Astrocyte of the hippocampus (primary cell): ENCODE measurements at regions not wholly inside any gene's neighbourhood (a gene's known extent, or its start where the extent isn't known, plus 50 kb on each side); places are given as distances from the start of the nearest gene placed in this dataset.
A peak's percentile ranks its signal among the peaks of the same experiment; 100 is the strongest.
"Not testable (repeated sequence)": the region's sequence is repeated elsewhere in the genome, so short reads cannot be mapped to it uniquely, and the experiment has no call there.

Experiments used
- DNase-seq: peaks from one replicate; pipeline ENCODE4 v3.0.0; 2011; ENCODE audit warnings: low read depth, low spot score

GRCh38 chr16:48057048-48057447 is 98.7 kb downstream of the ABCC12 start:
- no peak for DNase-seq

- peak; percentile 79 for DNase-seq
Measured at GRCh38 chr16:48054881-48055601, 100.8 kb downstream of the ABCC12 start.

GRCh38 chr16:48053418-48053745 is 102.4 kb downstream of the ABCC12 start:
- peak; percentile 87 for DNase-seq

GRCh38 chr16:48052731-48053417 is 102.9 kb downstream of the ABCC12 start:
- no peak for DNase-seq

DNA sequence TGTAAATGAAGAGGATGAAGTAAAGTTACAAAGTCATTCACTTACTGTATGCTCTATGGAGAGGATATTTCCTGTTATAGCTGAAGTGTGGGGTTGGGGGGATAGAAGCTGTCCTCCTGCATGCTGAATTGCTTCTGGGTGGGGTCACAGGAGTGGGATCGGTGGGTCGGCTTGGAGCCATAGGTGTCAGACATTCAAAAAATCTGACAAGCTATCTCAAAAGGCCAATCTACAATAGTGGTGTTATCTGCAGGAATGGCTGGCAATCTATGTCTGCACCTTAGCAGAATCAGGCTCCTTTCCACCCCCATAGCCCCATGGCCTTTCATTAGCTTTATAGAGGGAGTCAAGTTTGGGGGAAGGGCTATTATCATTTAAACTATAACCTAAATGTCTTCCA is 104.9 kb downstream of the ABCC12 start:
- no peak for DNase-seq

GRCh38 chr16:48049847-48050246 is 105.9 kb downstream of the ABCC12 start:
- DNase-seq, result no peak

DNA sequence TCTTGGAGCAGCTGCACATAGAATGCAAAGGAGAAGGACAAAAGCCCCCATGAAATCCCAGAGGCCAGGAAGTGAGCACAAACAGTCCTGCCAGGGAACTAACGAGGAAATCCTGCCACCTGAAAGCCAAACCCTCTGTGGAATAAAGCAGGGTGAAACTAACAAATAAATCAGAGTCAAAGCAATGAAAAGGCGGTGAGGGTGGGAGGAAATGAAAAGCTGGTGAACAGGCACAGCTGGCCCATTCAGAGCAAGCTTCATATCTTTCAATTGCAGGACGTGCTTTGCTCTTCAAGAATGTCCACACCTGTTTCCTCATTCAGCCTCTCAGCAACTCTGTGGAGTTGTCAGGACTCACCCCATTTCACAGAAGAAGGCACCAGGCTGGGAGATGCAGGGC is 108.1 kb downstream of the ABCC12 start:
- no peak for DNase-seq

DNA sequence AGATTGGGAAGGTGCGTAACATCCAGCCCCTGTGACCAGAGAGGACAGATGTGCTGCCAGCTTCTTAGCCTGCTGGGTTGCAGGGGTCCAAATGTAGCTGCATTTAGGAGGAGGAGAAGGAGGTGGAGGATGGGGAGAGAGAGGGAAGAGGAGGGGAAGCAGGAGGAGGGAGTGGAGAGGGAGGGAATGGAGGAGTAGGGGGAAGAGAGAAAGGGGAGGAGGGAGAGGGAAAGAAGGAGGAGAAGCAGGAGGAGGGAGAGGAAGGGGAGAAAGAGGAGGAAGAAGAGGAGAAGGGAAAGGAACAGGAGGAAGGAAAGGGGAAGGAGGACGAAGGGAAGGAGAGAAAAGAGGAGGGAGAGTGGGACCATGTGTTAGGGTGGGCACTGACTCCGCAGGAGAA is 108.6 kb downstream of the ABCC12 start:
- no peak for DNase-seq

DNA sequence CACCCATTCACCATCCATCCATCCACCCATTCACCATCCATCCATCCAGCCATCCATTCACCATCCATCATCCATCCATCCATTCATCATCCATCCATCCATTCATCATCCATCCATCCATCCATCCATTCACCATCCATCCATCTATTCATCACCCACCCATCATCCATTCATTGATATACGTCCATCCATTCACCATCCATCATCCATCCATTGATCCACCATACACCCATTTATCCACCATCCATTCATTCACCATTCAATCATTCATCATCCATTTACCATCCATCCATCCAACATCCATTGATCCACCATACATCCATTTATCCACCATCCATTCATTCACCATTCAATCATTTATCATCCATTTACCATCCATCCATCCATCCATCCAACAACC is 111.7 kb downstream of the ABCC12 start:
- no peak for DNase-seq

DNA sequence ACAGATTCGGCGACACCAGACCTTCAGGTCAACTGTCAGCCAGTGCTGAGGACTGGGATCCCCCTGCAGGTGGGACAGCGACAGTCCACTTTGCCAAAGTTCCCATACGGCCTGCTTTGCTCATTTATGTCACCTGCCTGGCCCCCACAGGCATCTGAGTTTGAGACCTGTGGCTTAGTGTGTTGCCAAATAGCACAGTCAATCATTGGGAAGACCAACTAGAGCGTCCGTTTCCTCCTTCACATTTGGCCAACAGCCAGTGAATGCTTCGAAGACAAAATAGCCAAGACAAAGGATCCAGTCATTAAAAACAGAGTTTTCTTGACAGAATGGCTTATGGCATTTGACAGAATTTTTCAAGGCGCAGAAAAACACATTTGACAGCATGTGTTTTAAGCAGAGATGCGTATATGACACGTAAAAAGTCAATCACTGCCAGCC is 113.8 kb downstream of the ABCC12 start:
- DNase-seq, result peak; percentile 12

DNA sequence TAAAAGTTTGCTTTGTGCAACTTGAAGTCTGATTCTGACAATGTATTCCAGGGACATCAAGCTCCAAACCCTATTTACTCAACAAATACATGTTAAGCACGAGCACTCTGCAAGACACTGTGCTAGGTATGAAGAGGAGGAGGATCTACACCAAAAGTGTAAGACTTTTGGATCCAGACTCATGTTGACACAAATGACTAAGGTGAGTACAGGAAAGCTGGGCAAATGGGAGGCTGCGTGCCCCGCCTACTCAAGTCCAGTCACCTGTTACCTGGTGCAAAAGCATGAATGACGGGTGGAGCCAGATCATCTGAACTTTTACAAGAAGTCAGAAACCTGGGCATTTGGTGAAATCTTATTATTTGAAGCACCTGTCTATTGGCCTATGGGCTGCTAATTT is 120.7 kb downstream of the ABCC12 start:
- DNase-seq, result no peak

- no peak for DNase-seq
Measured at GRCh38 chr16:48030926-48031325, 124.9 kb downstream of the ABCC12 start.

GRCh38 chr16:48029768-48030167 is 126.0 kb downstream of the ABCC12 start:
- DNase-seq, result no peak

GRCh38 chr16:48025359-48025758 is 130.4 kb downstream of the ABCC12 start:
- no peak for DNase-seq

GRCh38 chr16:48024042-48024441 is 131.8 kb downstream of the ABCC12 start:
- no peak for DNase-seq

DNA sequence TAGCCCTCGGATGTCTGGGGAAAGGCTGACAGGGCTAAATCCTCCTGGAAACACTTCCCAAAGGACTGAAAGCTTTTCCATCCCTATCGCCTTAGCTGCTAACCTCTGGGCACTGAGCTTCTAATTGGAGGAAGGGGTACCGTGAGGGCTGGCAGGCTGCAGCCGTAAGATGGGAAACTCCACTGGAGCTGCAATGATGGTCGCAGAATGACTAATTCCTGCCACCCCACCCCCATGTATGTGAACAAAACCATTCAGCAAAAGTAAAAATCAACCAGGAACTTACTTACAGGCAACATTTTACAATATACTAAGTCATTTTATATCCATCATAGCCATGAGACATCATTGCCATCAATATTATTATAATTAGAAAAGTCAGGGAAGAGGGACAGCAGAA is 133.3 kb downstream of the ABCC12 start:
- DNase-seq, result no peak

DNA sequence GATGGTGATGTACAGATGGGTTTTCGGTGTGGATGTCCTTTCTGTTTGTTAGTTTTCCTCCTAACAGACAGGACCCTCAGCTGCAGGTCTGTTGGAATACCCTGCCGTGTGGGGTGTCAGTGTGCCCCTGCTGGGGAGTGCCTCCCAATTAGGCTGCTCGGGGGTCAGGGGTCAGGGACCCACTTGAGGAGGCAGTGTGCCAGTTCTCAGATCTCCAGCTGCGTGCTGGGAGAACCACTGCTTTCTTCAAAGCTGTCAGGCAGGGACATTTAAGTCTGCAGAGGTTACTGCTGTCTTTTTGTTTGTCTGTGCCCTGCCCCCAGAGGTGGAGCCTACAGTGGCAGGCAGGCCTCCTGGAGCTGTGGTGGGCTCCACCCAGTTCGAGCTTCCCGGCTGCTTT is 135.2 kb downstream of the ABCC12 start:
- DNase-seq, result not testable (repeated sequence)

- DNase-seq, result peak; percentile 76
Measured at GRCh38 chr16:48014349-48015135, 141.3 kb downstream of the ABCC12 start.

DNA sequence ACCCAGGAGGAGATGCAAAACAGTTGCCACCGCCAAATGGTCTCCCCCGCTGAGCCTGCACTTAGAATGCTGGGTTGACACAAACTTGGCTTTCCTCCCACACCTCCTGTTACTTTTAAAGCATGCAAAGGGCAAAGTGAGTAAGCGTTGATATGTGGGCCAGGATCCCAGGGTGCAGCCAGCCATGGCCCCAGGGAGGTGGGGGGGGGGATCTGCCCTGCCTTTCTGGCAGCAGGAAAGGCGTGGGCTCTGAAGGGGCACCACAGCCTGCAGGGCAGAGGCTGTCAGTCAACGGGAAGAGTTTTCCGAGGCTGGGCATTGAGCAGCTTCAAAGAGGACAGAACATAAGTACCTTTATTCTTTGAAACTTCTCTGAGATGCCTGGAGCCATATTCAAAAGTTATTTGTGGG is 142.3 kb downstream of the ABCC12 start:
- peak; percentile 93 for DNase-seq

GRCh38 chr16:48011878-48012658 is 143.7 kb downstream of the ABCC12 start:
- no peak for DNase-seq

- no peak for DNase-seq
Measured at GRCh38 chr16:48011466-48011865, 144.3 kb downstream of the ABCC12 start.

GRCh38 chr16:48008011-48008525 is 147.7 kb downstream of the ABCC12 start:
- no peak for DNase-seq
